H1 (cell line): ENCODE measurements at regions not wholly inside any gene's neighbourhood (a gene's known extent, or its start where the extent isn't known, plus 50 kb on each side); places are given as distances from the start of the nearest gene placed in this dataset.

Experiments used
- CTCF ChIA-PET: fragments of 300-600 bp; sonication (Branson Sonifier 250); formaldehyde crosslinking; loops from one replicate; lab custom pipeline; 2021; ENCODE audit not compliant: partially characterized antibody; lab: Charles Lee
- POLR2A ChIA-PET: fragments of 300-600 bp; sonication (Branson Sonifier 250); formaldehyde crosslinking; loops from one replicate; lab custom pipeline; 2021; ENCODE audit warnings: inconsistent platforms; ENCODE audit not compliant: partially characterized antibody; lab: Charles Lee
- DNase-seq, 2 experiments: peaks; one replicate each; pipeline versions ENCODE4 v3.0.0 to v3.0.0-alpha.2; 2010 to 2022; ENCODE audit warnings: low spot score in 2 of 2, low read depth in 1 of 2, mixed read lengths in 1 of 2
- FAIRE-seq: peaks from 2 replicates; lab custom pipeline; 2011; peaks lifted over from hg19 to GRCh38; lab: Jason Lieb, UNC
- H2AFZ ChIP-seq: 2 replicates; pipeline ENCODE4 v1.8.1; 2012; ENCODE audit warnings: low read length, inconsistent platforms
- H2AK5ac ChIP-seq: 2 replicates; pipeline ENCODE4 v1.6.1; 2013; ENCODE audit warnings: low read depth, low read length
- H2BK120ac ChIP-seq: replicated peaks from 2 replicates; pipeline ENCODE3; 2013; ENCODE audit warnings: low read depth, low read length, inconsistent platforms
- H2BK12ac ChIP-seq: 2 replicates; pipeline ENCODE4 v1.6.1; 2013; ENCODE audit warnings: low read depth, low read length
- H2BK15ac ChIP-seq: 2 replicates; pipeline ENCODE4 v1.6.1; 2013; ENCODE audit warnings: low read length
- H2BK20ac ChIP-seq: 2 replicates; pipeline ENCODE4 v1.6.1; 2013; ENCODE audit warnings: low read length
- H2BK5ac ChIP-seq: 2 replicates; pipeline ENCODE4 v1.6.1; 2013; ENCODE audit warnings: low read depth, low read length
- H3K14ac ChIP-seq: 2 replicates; pipeline ENCODE4 v1.6.1; 2013; ENCODE audit warnings: inconsistent platforms; ENCODE audit not compliant: insufficient read length
- H3K18ac ChIP-seq: 2 replicates; pipeline ENCODE4 v1.6.1; 2013; ENCODE audit warnings: low read length; ENCODE audit errors: extremely low read depth
- H3K23ac ChIP-seq: 2 replicates; pipeline ENCODE4 v1.6.1; 2013; ENCODE audit warnings: inconsistent platforms; ENCODE audit not compliant: insufficient read length
- H3K23me2 ChIP-seq: 2 replicates; pipeline ENCODE4 v1.6.1; 2013; ENCODE audit warnings: low read depth, low read length
- H3K27ac ChIP-seq: 2 replicates; pipeline ENCODE4 v1.6.1; 2011; ENCODE audit warnings: low read depth, low read length, inconsistent platforms
- H3K27me3 ChIP-seq, 4 experiments: replicated peaks in 1 of 4; 1 replicate in 1 of 4; 2 replicates in 3 of 4; pipeline versions ENCODE4 v1.6.1 to v1.8.1; 2011 to 2013; ENCODE audit warnings: low read length in 3 of 4, mild to moderate bottlenecking in 3 of 4, inconsistent platforms in 2 of 4, mixed read lengths in 2 of 4, moderate library complexity in 1 of 4; ENCODE audit not compliant: control insufficient read depth in 3 of 4, insufficient read depth in 3 of 4; ENCODE audit errors: extremely low read depth in 1 of 4
- H3K36me3 ChIP-seq, 4 experiments: 2 replicates each; pipeline versions ENCODE4 v1.6.1 to v1.8.1; 2011 to 2013; ENCODE audit warnings: mild to moderate bottlenecking in 4 of 4, low read length in 3 of 4, moderate library complexity in 2 of 4, control low read depth in 1 of 4, inconsistent platforms in 1 of 4; ENCODE audit not compliant: insufficient read depth in 4 of 4, control insufficient read depth in 2 of 4
- H3K4ac ChIP-seq: replicated peaks from 2 replicates; pipeline ENCODE3; 2013; ENCODE audit warnings: low read length, low read depth, mixed read lengths, inconsistent platforms; ENCODE audit not compliant: insufficient read length
- H3K4me1 ChIP-seq, 4 experiments: replicated peaks in 1 of 4; 1 replicate in 1 of 4; 2 replicates in 3 of 4; pipeline versions ENCODE4 v1.6.1 to v1.8.1; 2011 to 2013; ENCODE audit warnings: low read length in 3 of 4, inconsistent platforms in 2 of 4, mixed read lengths in 1 of 4; ENCODE audit not compliant: insufficient read depth in 4 of 4, control insufficient read depth in 3 of 4
- H3K4me2 ChIP-seq, 2 experiments: 2 replicates each; pipeline versions ENCODE4 v1.6.1 to v1.8.1; 2011 to 2013; ENCODE audit warnings: low read depth in 2 of 2, low read length in 2 of 2, control low read depth in 1 of 2, inconsistent platforms in 1 of 2, mild to moderate bottlenecking in 1 of 2; ENCODE audit not compliant: insufficient read depth in 1 of 2
- H3K4me3 ChIP-seq, 4 experiments: fragments of 200-600, 300-600 bp in 1 of 4; sonication (generic), shearing (Covaris generic), sonication (Bioruptor Twin) in 1 of 4; 2 replicates each; pipeline versions ENCODE4 v1.5.1 to v1.8.1; 2011 to 2016; ENCODE audit warnings: low read length in 4 of 4, low read depth in 3 of 4, control low read depth in 2 of 4, inconsistent platforms in 2 of 4, mild to moderate bottlenecking in 2 of 4, mixed read lengths in 1 of 4, moderate library complexity in 1 of 4; ENCODE audit not compliant: insufficient read depth in 2 of 4; ENCODE audit errors: extremely low read depth in 1 of 4
- H3K56ac ChIP-seq: replicated peaks from 2 replicates; pipeline ENCODE3; 2013; ENCODE audit warnings: low read depth, mild to moderate bottlenecking, mixed read lengths, low read length, inconsistent platforms; ENCODE audit not compliant: insufficient read length
- H3K79me1 ChIP-seq: 2 replicates; pipeline ENCODE4 v1.6.1; 2013; ENCODE audit warnings: low read depth, low read length, control low read depth
- H3K79me2 ChIP-seq, 2 experiments: 2 replicates each; pipeline versions ENCODE4 v1.6.1 to v1.8.1; 2012 to 2013; ENCODE audit warnings: low read length in 2 of 2, mild to moderate bottlenecking in 2 of 2, inconsistent platforms in 1 of 2; ENCODE audit not compliant: insufficient read depth in 2 of 2, control insufficient read depth in 1 of 2
- H3K9ac ChIP-seq, 4 experiments: replicated peaks in 1 of 4; 1 replicate in 1 of 4; 2 replicates in 3 of 4; pipeline versions ENCODE4 v1.6.1 to v1.8.1; 2011 to 2013; ENCODE audit warnings: low read depth in 3 of 4, low read length in 3 of 4, control low read depth in 2 of 4, mild to moderate bottlenecking in 2 of 4, moderate library complexity in 2 of 4, inconsistent platforms in 1 of 4; ENCODE audit errors: extremely low read depth in 1 of 4
- H3K9me3 ChIP-seq, 2 experiments: 2 replicates each; pipeline versions ENCODE4 v1.6.1 to v1.8.1; 2012 to 2013; ENCODE audit warnings: mild to moderate bottlenecking in 2 of 2, moderate library complexity in 2 of 2, control low read depth in 1 of 2, inconsistent platforms in 1 of 2, low read depth in 1 of 2, low read length in 1 of 2, mixed read lengths in 1 of 2; ENCODE audit not compliant: insufficient read depth in 2 of 2
- H4K20me1 ChIP-seq, 2 experiments: replicated peaks in 1 of 2; 2 replicates each; pipeline versions ENCODE3 to v1.8.1; 2011 to 2013; ENCODE audit warnings: inconsistent platforms in 2 of 2, low read length in 2 of 2, mild to moderate bottlenecking in 1 of 2; ENCODE audit not compliant: insufficient read depth in 2 of 2, control insufficient read depth in 1 of 2
- H4K5ac ChIP-seq: 2 replicates; pipeline ENCODE4 v1.6.1; 2013; ENCODE audit warnings: low read length, low read depth, mixed read lengths, inconsistent platforms; ENCODE audit not compliant: insufficient read length
- H4K8ac ChIP-seq: 2 replicates; pipeline ENCODE4 v1.8.0; 2013; ENCODE audit warnings: mild to moderate bottlenecking, moderate library complexity, low read length, inconsistent platforms; ENCODE audit not compliant: insufficient read depth; ENCODE audit errors: extremely low read depth
- H4K91ac ChIP-seq: replicated peaks from 2 replicates; pipeline ENCODE3; 2013; ENCODE audit warnings: low read length, mixed read lengths, inconsistent platforms; ENCODE audit not compliant: insufficient read length
- BRCA1 ChIP-seq: IDR thresholded peaks from 2 replicates; pipeline ENCODE4 v1.6.1; 2012; ENCODE audit warnings: low read depth, low read length, improper control_type of control experiment
- CTBP2 ChIP-seq: IDR thresholded peaks from 2 replicates; pipeline ENCODE4 v1.7.0; 2011; ENCODE audit warnings: borderline replicate concordance, mild to moderate bottlenecking, moderate library complexity, mixed read lengths, low read length; ENCODE audit not compliant: insufficient read depth, insufficient read length
- KDM5A ChIP-seq: fragments of 200-600 bp; IDR thresholded peaks from 2 replicates; pipeline ENCODE4 v1.7.1; 2012; ENCODE audit warnings: mild to moderate bottlenecking, low read length, inconsistent platforms, mixed read lengths
- MAFK ChIP-seq: IDR thresholded peaks from 2 replicates; pipeline ENCODE4 v1.6.1; 2012; ENCODE audit warnings: low read depth, mild to moderate bottlenecking, improper control_type of control experiment, low read length
- SAP30 ChIP-seq: fragments of 300-600 bp; sonication (generic); IDR thresholded peaks from 2 replicates; pipeline ENCODE4 v1.7.1; 2012; ENCODE audit warnings: low read length, moderate library complexity, mild to moderate bottlenecking, inconsistent platforms; ENCODE audit not compliant: insufficient read depth, insufficient replicate concordance
- SIN3A ChIP-seq, 2 experiments: IDR thresholded peaks in 1 of 2; conservative IDR thresholded peaks in 1 of 2; 2 replicates each; pipeline ENCODE4 v1.6.1; 2011 to 2012; ENCODE audit warnings: low read length in 2 of 2, improper control_type of control experiment in 1 of 2, low read depth in 1 of 2, mild to moderate bottlenecking in 1 of 2
- SIRT6 ChIP-seq: IDR thresholded peaks from one replicate; pipeline ENCODE4 v1.7.1; 2012; ENCODE audit warnings: low read length, inconsistent platforms
- SUZ12 ChIP-seq: fragments of 200-600 bp; sonication (generic); IDR thresholded peaks from 2 replicates; pipeline ENCODE4 v1.6.1; 2012; ENCODE audit warnings: mild to moderate bottlenecking, inconsistent platforms, low read length, moderate library complexity, mixed read lengths
- TAF1 ChIP-seq: IDR thresholded peaks from 2 replicates; pipeline ENCODE4 v1.6.1; 2011; ENCODE audit warnings: mild to moderate bottlenecking, low read depth, low read length
- TBP ChIP-seq: IDR thresholded peaks from 2 replicates; pipeline ENCODE4 v1.6.1; 2011; ENCODE audit warnings: low read depth, low read length, improper control_type of control experiment
- USF2 ChIP-seq: IDR thresholded peaks from 2 replicates; pipeline ENCODE4 v1.6.1; 2011; ENCODE audit warnings: low read length, improper control_type of control experiment
- ZNF274 ChIP-seq: IDR thresholded peaks from 2 replicates; pipeline ENCODE4 v1.7.0; 2012; ENCODE audit warnings: low read length, borderline replicate concordance; ENCODE audit errors: extremely low read depth
- WGBS, 2 experiments: shearing (Covaris generic) in 1 of 2; methylation state at CpG; one replicate each; pipeline versions ENCODE4 v1.1.6 to v1.1.7; 2013 to 2015; ENCODE audit warnings: low lambda C conversion rate in 2 of 2, mixed read lengths in 2 of 2, inconsistent platforms in 1 of 2, low coverage in 1 of 2, missing lambda C conversion rate in 1 of 2; ENCODE audit not compliant: insufficient replicate concordance in 2 of 2, insufficient coverage in 1 of 2, insufficient read length in 1 of 2; ENCODE audit errors: extremely low coverage in 1 of 2, missing lambda C conversion rate in 1 of 2; 5-methylcytosine and 5-hydroxymethylcytosine counted together

- H3K9me3 ChIP-seq = no peaks in the 10 kb centered on the region
- no peak overlapping the region for H2BK120ac ChIP-seq
- no peaks in the 10 kb centered on the region for H3K27me3 ChIP-seq
- no peak overlapping the region for H3K18ac ChIP-seq
- H3K36me3 ChIP-seq = no peaks in the 10 kb centered on the region
- H3K14ac ChIP-seq = no peak overlapping the region
- no peak overlapping the region for H3K27ac ChIP-seq
- no peak overlapping the region for H3K4ac ChIP-seq
- no peak overlapping the region for H3K9ac ChIP-seq
- no peak overlapping the region for H3K23ac ChIP-seq
- H3K79me2 ChIP-seq = no peaks in the 10 kb centered on the region
- no peak overlapping the region for H2BK5ac ChIP-seq
- no peaks in the 10 kb centered on the region for H4K20me1 ChIP-seq
- peaks cover 0 to 6% (median 2%) of the 10 kb centered on the region in 4 experiments; a peak in 5 of 7 replicates for H3K4me1 ChIP-seq
- H4K91ac ChIP-seq = no peak overlapping the region
- no peak overlapping the region for H3K4me3 ChIP-seq
- ChIA-PET POLR2A (no interaction called here), CTCF (no interaction called here)
- WGBS, 2 experiments = 96% methylated on average over 3 of the region's 3 CpGs; no CpG with 5 or more reads in 1 of the 2 experiments
- no peak overlapping the region for H2AK5ac ChIP-seq
- no peak overlapping the region for H2AFZ ChIP-seq
- H4K8ac ChIP-seq = no peak overlapping the region
- DNase-seq = no peak
- H2BK15ac ChIP-seq = no peak overlapping the region
- no peak overlapping the region for H3K4me2 ChIP-seq
- FAIRE-seq = no peak
- no peaks in the 10 kb centered on the region for H3K23me2 ChIP-seq
- no peak overlapping the region for H2BK20ac ChIP-seq
- H3K56ac ChIP-seq = no peak overlapping the region
- H4K5ac ChIP-seq = no peak overlapping the region
- H2BK12ac ChIP-seq = no peak overlapping the region
- no peaks in the 10 kb centered on the region for H3K79me1 ChIP-seq
- TF ChIP-seq SAP30 (no peak), KDM5A (no peak), MAFK (no peak), SIRT6 (no peak), SUZ12 (no peak), ZNF274 (no peak), TAF1 (no peak), USF2 (no peak), CTBP2 (no peak), SIN3A (conservative IDR thresholded peaks at IDR 0.05 in 1 of 2, IDR thresholded peaks at IDR 0.05 in 1 of 2; ENCODE audit: low read depth in 1 of 2, low read length in 2 of 2) (no peak), TBP (no peak), BRCA1 (no peak)
Observed at GRCh38 chr2:145595296-145595695, 1075.4 kb upstream of the ZEB2 start.
